ENCODE measurements at regions not wholly inside any gene's neighbourhood (a gene's known extent, or its start where the extent isn't known, plus 50 kb on each side); places are given as distances from the start of the nearest gene placed in this dataset.

- Mint-ChIP-seq H3K4me1 (ENCODE audit: low read depth, unreplicated experiment) (no peaks in the 10 kb centered on the region), H3K27me3 (ENCODE audit: insufficient read depth, unreplicated experiment) (no peaks in the 10 kb centered on the region), H3K9me3 (ENCODE audit: unreplicated experiment) (no peaks in the 10 kb centered on the region), H3K27ac (ENCODE audit: unreplicated experiment) (no peak overlapping the region), H3K36me3 (ENCODE audit: insufficient read depth, unreplicated experiment) (no peaks in the 10 kb centered on the region), H3K4me3 (ENCODE audit: unreplicated experiment) (no peak overlapping the region)
- no peak for TF ChIP-seq CTCF (IDR thresholded peaks at IDR 0.05; ENCODE audit: insufficient read depth in 1 of 2, low read depth in 1 of 2, low read length in 1 of 2, severe bottlenecking in 1 of 2, unreplicated experiment in 1 of 2)
- POLR2A ChIA-PET = no interaction called here
- Histone ChIP-seq H3K4me1 (no peaks in the 10 kb centered on the region), H3K36me3 (ENCODE audit: control insufficient read depth, insufficient read depth, low read length) (no peaks in the 10 kb centered on the region), H3K27me3 (replicated peaks; ENCODE audit: control insufficient read depth, insufficient read depth, low read length) (no peaks in the 10 kb centered on the region), H3K9me3 (no peaks in the 10 kb centered on the region), H3K4me3 (ENCODE audit: low read depth, low read length) (no peak overlapping the region)
- BruUV-seq (replicated peaks) = no TSS peak
- intact Hi-C loops (cut with micrococcal nuclease; ENCODE audit: unreplicated experiment) = no loop called here
- CTCF ChIA-PET = no interaction called here
- no peak for DNase-seq
Measured at GRCh38 chr5:179435181-179435580, 89.9 kb upstream of the ADAMTS2 start.

GRCh38 chr5:179432547-179432946 lies 87.3 kb upstream of the ADAMTS2 start:
- ChIA-PET CTCF (no interaction called here), POLR2A (no interaction called here)
- Histone ChIP-seq H3K4me3 (ENCODE audit: low read depth, low read length) (no peak overlapping the region), H3K9me3 (no peaks in the 10 kb centered on the region), H3K27me3 (replicated peaks; ENCODE audit: control insufficient read depth, insufficient read depth, low read length) (no peaks in the 10 kb centered on the region), H3K4me1 (no peaks in the 10 kb centered on the region), H3K36me3 (ENCODE audit: control insufficient read depth, insufficient read depth, low read length) (no peaks in the 10 kb centered on the region)
- Mint-ChIP-seq H3K4me1 (ENCODE audit: low read depth, unreplicated experiment) (no peaks in the 10 kb centered on the region), H3K36me3 (ENCODE audit: insufficient read depth, unreplicated experiment) (no peaks in the 10 kb centered on the region), H3K27ac (ENCODE audit: unreplicated experiment) (no peak overlapping the region), H3K9me3 (ENCODE audit: unreplicated experiment) (no peaks in the 10 kb centered on the region), H3K27me3 (ENCODE audit: insufficient read depth, unreplicated experiment) (no peaks in the 10 kb centered on the region), H3K4me3 (ENCODE audit: unreplicated experiment) (no peak overlapping the region)
- BruUV-seq (replicated peaks) = no TSS peak
- TF ChIP-seq CTCF (IDR thresholded peaks at IDR 0.05; ENCODE audit: insufficient read depth in 1 of 2, low read depth in 1 of 2, low read length in 1 of 2, severe bottlenecking in 1 of 2, unreplicated experiment in 1 of 2) = no peak
- no peak for DNase-seq
- intact Hi-C loops (cut with micrococcal nuclease; ENCODE audit: unreplicated experiment) = no loop called here

GRCh38 chr5:179431221-179431824 lies 86.1 kb upstream of the ADAMTS2 start:
- Histone ChIP-seq H3K27me3 (replicated peaks; ENCODE audit: control insufficient read depth, insufficient read depth, low read length) (no peaks in the 10 kb centered on the region), H3K36me3 (ENCODE audit: control insufficient read depth, insufficient read depth, low read length) (no peaks in the 10 kb centered on the region), H3K4me3 (ENCODE audit: low read depth, low read length) (no peak overlapping the region), H3K9me3 (no peaks in the 10 kb centered on the region), H3K4me1 (no peaks in the 10 kb centered on the region)
- H3K27ac Mint-ChIP-seq (ENCODE audit: unreplicated experiment) = no peak overlapping the region
- ChIA-PET POLR2A (no interaction called here), CTCF (no interaction called here)
- TF ChIP-seq CTCF (IDR thresholded peaks at IDR 0.05; ENCODE audit: insufficient read depth in 1 of 2, low read depth in 1 of 2, low read length in 1 of 2, severe bottlenecking in 1 of 2, unreplicated experiment in 1 of 2) = no peak
- H3K4me1 Mint-ChIP-seq (ENCODE audit: low read depth, unreplicated experiment) = peaks cover 2% of the 10 kb centered on the region
- H3K4me3 Mint-ChIP-seq (ENCODE audit: unreplicated experiment) = no peak overlapping the region
- no peak for DNase-seq
- H3K27me3 Mint-ChIP-seq (ENCODE audit: insufficient read depth, unreplicated experiment) = no peaks in the 10 kb centered on the region
- H3K36me3 Mint-ChIP-seq (ENCODE audit: insufficient read depth, unreplicated experiment) = no peaks in the 10 kb centered on the region
- intact Hi-C loops (cut with micrococcal nuclease; ENCODE audit: unreplicated experiment) = no loop called here
- no peaks in the 10 kb centered on the region for H3K9me3 Mint-ChIP-seq (ENCODE audit: unreplicated experiment)
- BruUV-seq (replicated peaks) = no TSS peak

Measured in Caco-2 (cell line).